NCI-H748 treated with DMSO at 0.1 percent for 48 hours (cell line): ENCODE measurements at regions not wholly inside any gene's neighbourhood (a gene's known extent, or its start where the extent isn't known, plus 50 kb on each side); places are given as distances from the start of the nearest gene placed in this dataset.
A peak's percentile ranks its signal among the peaks of the same experiment; 100 is the strongest.
"Not testable (repeated sequence)": the region's sequence is repeated elsewhere in the genome, so short reads cannot be mapped to it uniquely, and the experiment has no call there.

ENCODE experiments used
- DNase-seq: peaks from one replicate; lab custom pipeline; 2025; lab: John Stamatoyannopoulos, UW

- no peak for DNase-seq
Measured at GRCh38 chr2:57437077-57437476, 609.5 kb upstream of the VRK2 start.

GRCh38 chr2:57440437-57440836 lies 606.2 kb upstream of the VRK2 start:
- DNase-seq: no peak

DNA sequence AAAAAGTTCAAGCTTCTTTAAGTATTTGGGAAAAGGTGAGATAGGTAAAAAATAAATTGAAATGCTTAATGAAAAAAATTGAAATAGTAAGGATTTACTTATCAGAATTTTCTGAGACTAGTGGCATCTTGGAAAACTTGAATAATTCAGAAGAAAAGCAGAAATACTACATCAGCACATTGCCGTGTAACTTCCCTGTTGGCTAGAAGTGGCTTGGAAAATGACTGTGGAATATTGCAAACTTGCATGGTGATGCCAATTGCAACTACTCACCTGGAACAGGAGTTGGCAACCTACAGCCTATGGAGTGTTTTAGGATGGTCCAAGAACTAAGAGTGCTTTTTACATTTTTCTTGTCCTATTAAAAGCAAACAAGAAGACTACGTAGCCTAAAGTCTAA lies 603.5 kb upstream of the VRK2 start:
- DNase-seq: no peak

DNA sequence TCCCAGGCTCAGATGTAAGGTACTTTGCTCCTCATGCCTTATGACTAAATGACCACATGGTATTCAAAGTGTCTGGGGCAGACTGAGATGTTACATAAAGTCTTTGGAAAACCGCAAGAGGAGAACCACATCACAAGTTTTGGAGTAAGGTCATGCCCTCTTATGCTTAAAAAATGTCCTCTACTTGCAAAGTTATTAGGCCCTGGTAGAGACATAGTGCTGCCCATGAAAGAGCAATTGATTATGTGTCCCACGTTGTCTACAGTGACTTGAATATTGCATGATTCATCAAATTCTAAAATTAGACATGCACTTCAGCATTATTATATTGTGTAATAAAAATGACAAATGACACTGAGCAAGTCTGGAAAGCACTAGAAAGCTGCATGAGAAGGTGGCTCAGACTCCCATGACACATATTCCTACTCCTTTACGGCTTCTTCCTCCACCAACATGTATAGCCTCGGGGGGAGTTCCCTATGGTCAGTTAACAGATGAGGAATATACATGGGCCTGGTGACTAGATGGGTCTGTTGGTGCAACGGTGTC lies 602.6 kb upstream of the VRK2 start:
- no peak for DNase-seq

- no peak for DNase-seq
Measured at GRCh38 chr2:57444752-57445430, 601.7 kb upstream of the VRK2 start.

DNA sequence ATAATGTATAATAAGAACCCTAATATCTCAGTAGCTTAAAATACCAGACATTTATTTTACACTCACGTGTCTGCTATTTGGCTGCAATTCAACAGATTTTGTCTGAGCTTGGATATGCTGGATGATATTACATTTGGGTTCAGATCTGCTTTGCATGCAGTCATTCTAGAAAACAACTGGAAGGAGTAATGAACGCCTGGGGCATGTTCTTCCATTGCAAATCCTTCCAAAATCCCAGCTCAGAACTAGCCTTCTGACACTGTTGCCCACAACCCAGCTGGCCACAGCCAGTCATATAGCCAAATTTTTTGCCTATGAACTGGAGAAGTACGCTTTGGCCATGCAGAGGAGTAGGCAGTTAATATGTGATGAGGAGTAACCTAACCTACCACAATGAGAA lies 597.8 kb upstream of the VRK2 start:
- DNase-seq: no peak

DNA sequence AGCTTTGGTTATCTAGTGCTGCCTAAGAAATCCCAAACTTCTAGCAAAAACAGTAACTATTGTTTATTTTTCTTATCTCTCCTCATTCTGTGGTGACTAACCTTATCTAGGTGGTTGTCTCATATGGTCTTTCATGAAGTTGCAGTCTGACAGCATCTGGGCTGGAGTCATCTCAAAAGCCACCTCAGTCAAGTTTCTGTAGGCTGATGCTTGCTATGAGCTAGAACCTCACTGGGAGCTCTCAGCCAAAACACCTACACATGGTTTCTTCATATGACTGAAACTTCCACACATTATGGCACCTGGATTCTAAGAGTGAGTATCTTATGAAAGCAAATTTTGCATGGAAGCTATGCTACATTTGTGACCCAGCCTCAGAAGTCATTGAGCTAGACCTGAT lies 596.4 kb upstream of the VRK2 start:
- no peak for DNase-seq

GRCh38 chr2:57452634-57453033 lies 594.0 kb upstream of the VRK2 start:
- DNase-seq: no peak

DNA sequence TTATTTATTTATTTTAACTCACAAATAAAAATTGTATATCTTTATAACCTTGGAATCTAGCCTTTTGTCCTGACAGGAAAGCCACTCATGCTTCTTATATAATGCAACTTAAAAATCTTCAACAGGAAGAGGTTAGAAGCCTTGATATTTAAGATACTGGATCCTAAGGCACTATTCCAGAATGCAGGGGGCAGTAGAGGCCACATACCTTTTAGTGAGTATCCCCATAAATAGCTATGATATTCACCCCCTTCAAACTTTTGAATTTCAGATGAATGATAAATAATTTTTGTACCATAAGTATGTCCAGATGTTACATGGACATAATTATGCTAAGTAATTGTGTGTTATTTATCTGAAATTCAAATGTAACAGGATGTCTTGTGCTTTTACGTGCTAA lies 592.7 kb upstream of the VRK2 start:
- DNase-seq: no peak

GRCh38 chr2:57460396-57461276 lies 586.0 kb upstream of the VRK2 start:
- no peak for DNase-seq

DNA sequence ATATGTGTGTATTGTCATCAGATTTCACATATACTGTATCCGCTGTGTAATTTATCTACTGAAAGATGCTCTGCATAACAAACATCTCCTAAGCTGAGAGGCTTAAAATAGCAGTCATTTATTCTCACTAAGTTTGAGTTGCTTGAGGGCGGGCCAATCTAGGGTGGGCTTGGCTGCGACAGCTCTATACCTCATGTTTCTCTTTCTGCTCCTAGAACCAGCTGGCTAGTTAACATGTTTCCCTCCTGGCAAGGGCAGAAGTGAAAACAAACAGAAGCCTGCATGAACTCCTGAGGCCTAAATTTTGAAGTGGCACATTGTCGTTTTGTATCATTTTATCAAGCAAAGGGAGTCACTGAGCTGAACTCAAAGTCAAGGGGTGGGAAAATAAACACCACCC lies 585.0 kb upstream of the VRK2 start:
- no peak for DNase-seq

GRCh38 chr2:57465067-57465466 lies 581.5 kb upstream of the VRK2 start:
- no peak for DNase-seq

DNA sequence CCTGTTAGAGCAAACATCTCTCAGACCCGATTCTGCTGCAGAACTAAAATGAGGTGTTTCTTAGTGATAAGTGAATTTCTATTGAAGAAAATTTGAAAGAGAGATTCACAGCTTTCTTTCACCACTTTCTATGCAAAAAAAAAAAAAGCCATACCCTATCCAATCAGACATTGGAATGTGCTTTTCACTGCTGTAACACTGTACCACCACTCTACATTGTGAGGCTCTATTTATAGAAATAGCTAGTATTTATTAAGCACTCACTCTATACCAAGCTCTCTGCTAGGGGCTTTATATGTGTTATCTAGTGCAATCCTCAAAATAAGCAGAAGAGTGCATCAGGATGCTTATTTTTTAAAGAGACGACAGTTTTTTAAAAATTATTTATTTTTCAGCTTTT lies 580.6 kb upstream of the VRK2 start:
- DNase-seq: no peak

DNA sequence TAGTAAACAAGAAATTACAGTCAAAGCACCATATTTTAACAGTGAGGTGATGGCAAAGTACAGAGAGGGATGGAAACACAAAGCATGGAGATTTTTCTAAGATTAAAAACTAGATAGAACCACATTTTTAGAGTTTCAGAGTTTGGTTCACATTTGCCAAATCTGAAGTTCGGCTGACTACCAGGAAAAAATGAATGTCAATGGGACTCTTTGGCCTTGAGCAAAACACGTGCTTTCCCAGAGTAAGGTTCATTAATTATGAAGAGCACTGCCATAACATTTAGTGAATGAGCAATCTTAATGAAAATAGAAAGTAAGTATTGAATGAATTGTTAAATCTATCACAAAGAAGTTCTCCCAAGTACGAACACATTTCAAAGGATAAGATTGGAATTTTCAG lies 571.2 kb upstream of the VRK2 start:
- no peak for DNase-seq

- DNase-seq: no peak
Measured at GRCh38 chr2:57479981-57480380, 566.6 kb upstream of the VRK2 start.

- DNase-seq: no peak
Measured at GRCh38 chr2:57488061-57488460, 558.5 kb upstream of the VRK2 start.

GRCh38 chr2:57490741-57491140 lies 555.9 kb upstream of the VRK2 start:
- no peak for DNase-seq

DNA sequence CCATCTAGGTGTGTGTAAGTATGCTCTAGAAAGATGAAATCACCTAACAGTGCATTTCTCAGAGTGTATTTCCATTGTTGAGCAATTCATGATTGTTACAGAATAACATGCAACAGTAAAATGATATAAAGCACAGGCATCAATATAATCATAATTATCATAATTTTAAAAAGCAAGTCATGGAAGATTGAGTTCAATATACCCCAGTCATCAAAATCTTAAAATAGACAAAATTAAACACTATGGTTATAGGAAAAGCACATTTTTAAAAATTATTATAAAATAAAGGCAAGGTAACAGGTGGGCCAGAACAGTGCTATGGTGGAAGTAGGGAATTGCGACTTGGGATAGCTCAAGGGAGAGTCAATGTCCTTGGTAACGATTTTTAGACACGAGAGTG lies 555.4 kb upstream of the VRK2 start:
- DNase-seq: no peak

- not testable (repeated sequence) for DNase-seq
Measured at GRCh38 chr2:57493966-57494365, 552.6 kb upstream of the VRK2 start.

DNA sequence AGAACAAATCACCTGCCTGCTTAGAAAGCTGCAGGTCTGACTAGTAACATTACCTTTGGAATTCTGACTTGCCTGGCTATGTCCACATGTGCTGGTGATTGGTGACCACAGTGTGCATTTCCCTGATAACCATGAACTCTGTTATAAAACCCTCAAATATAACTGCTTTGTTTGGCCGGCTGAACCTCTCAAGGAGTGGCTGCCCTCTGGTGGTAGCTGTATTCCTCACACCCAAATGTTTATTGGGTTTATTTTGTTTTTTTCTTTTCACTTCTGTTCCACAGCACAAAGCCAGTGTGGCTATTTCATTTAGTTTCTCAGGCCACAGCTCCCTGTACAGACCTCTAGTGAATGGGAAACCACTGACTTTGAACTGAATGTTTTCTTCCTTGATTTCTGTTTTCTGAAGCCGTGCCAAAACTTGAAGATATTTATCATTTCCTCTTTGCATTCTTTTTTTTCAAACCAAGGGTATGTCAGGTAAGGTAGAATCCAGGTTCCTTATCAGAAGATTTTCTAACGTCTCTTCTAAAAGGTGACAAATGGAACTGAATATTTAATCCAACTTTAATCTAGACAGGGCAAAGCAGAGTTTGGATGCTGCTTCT lies 549.0 kb upstream of the VRK2 start:
- DNase-seq: peak; percentile 26

DNA sequence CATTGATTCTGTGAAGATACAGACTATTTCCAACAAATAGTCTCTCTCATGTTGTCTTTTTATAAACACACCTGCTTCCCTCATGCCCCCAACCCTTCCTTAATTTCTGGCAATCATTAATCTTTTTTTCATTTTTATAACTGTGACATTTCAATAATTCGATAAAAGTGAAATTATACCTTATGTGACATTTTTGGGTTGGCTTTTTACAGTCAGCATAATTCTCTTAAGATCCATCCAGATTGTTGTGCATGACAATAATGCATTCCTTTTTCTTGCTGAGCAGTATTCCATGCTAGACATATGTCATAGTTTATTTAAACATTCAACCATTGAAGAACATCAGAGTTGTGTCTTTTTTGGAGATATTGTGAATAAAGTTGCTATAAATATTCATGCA lies 541.8 kb upstream of the VRK2 start:
- no peak for DNase-seq

DNA sequence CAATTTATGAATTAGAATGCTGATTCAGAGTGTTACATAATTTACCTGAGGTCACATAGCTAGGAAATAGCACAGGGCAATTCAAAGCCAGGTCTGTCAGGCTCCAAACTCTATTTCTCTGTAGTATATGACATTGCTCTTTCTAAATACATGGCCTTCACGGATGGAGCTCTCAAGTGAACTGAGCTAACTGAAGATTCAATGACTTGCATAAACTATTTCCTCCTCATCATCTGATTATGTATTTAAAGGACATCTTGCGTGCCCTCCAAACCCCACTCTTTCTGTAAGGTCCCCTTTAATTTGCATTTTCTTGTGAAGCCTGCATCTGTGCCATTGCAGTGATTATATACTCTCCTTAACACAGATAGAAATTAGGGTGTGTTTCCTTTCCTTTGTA lies 537.4 kb upstream of the VRK2 start:
- DNase-seq: no peak

GRCh38 chr2:57510704-57511103 lies 535.9 kb upstream of the VRK2 start:
- no peak for DNase-seq
